Liver (tissue), 8 donors: ENCODE measurements at regions not wholly inside any gene's neighbourhood (a gene's known extent, or its start where the extent isn't known, plus 50 kb on each side); places are given as distances from the start of the nearest gene placed in this dataset.

ENCODE experiments used
- DNase-seq: peaks from one replicate; pipeline ENCODE4 v3.0.0-alpha.2; 2017; ENCODE audit warnings: low spot score
- H3K27ac ChIP-seq, 2 donors: one replicate each; pipeline ENCODE4 v1.7.0; 2013; ENCODE audit warnings: inconsistent platforms in 2 of 2, low read length in 2 of 2, control low read depth in 1 of 2, low read depth in 1 of 2, mild to moderate bottlenecking in 1 of 2
- H3K27me3 ChIP-seq, 4 donors: one replicate each; pipeline versions ENCODE4 v1.6.1 to v1.7.0; 2013; ENCODE audit warnings: low read length in 3 of 4, inconsistent platforms in 1 of 4, mild to moderate bottlenecking in 1 of 4, moderate library complexity in 1 of 4; ENCODE audit not compliant: control insufficient read depth in 4 of 4, insufficient read depth in 4 of 4
- H3K36me3 ChIP-seq, 4 donors: one replicate each; pipeline versions ENCODE4 v1.6.1 to v1.7.0; 2013; ENCODE audit warnings: low read length in 3 of 4, mild to moderate bottlenecking in 3 of 4, low read depth in 1 of 4, moderate library complexity in 1 of 4; ENCODE audit not compliant: control insufficient read depth in 4 of 4, insufficient read depth in 3 of 4
- H3K4me1 ChIP-seq, 4 donors: one replicate each; pipeline versions ENCODE4 v1.6.1 to v1.7.0; 2013; ENCODE audit warnings: low read length in 3 of 4, mild to moderate bottlenecking in 3 of 4, moderate library complexity in 1 of 4; ENCODE audit not compliant: control insufficient read depth in 4 of 4, insufficient read depth in 4 of 4
- H3K4me3 ChIP-seq, 3 donors: one replicate each; pipeline versions ENCODE4 v1.6.1 to v1.7.0; 2013; ENCODE audit warnings: low read length in 3 of 3, control low read depth in 1 of 3, low read depth in 1 of 3, mild to moderate bottlenecking in 1 of 3
- H3K9ac ChIP-seq, 2 donors: one replicate each; pipeline ENCODE4 v1.7.0; 2013; ENCODE audit warnings: low read length in 2 of 2, mild to moderate bottlenecking in 2 of 2, moderate library complexity in 2 of 2, control low read depth in 1 of 2, low read depth in 1 of 2
- H3K9me3 ChIP-seq, 4 donors: one replicate each; pipeline versions ENCODE4 v1.6.1 to v1.7.0; 2013; ENCODE audit warnings: low read length in 3 of 4; ENCODE audit not compliant: control insufficient read depth in 4 of 4
- ATF3 ChIP-seq: IDR thresholded peaks from 2 replicates; pipeline ENCODE4 v1.6.1; 2016; ENCODE audit warnings: antibody characterized with exemption
- CTCF ChIP-seq: fragments of 150-350 bp; IDR thresholded peaks from 2 replicates; pipeline ENCODE4 v1.5.1; 2017; ENCODE audit warnings: improper control_type of control experiment, low read depth, low read length; ENCODE audit not compliant: missing input control
- EGR1 ChIP-seq, 2 donors: IDR thresholded peaks; 2 replicates each; pipeline ENCODE4 v1.6.1; 2016 to 2018; ENCODE audit warnings: antibody characterized with exemption in 2 of 2, low read depth in 2 of 2
- FOXA1 ChIP-seq: IDR thresholded peaks from 2 replicates; pipeline ENCODE4 v1.6.1; 2016; ENCODE audit warnings: antibody characterized with exemption
- FOXA2 ChIP-seq: IDR thresholded peaks from 2 replicates; pipeline ENCODE4 v1.6.1; 2016; ENCODE audit warnings: antibody characterized with exemption
- GABPA ChIP-seq, 2 donors: IDR thresholded peaks in 1 of 2; conservative IDR thresholded peaks in 1 of 2; 2 replicates each; pipeline ENCODE4 v1.6.1; 2016; ENCODE audit warnings: antibody characterized with exemption in 2 of 2, mild to moderate bottlenecking in 1 of 2, moderate library complexity in 1 of 2
- HNF4A ChIP-seq, 2 donors: conservative IDR thresholded peaks; 2 replicates each; pipeline ENCODE4 v1.6.1; 2016; ENCODE audit warnings: antibody characterized with exemption in 2 of 2, mild to moderate bottlenecking in 2 of 2
- HNF4G ChIP-seq: IDR thresholded peaks from 2 replicates; pipeline ENCODE4 v1.6.1; 2016; ENCODE audit warnings: antibody characterized with exemption
- JUND ChIP-seq, 2 donors: IDR thresholded peaks; 2 replicates each; pipeline ENCODE4 v1.6.1; 2016; ENCODE audit warnings: antibody characterized with exemption in 2 of 2
- NR2F2 ChIP-seq: IDR thresholded peaks from 2 replicates; pipeline ENCODE4 v1.6.1; 2016; ENCODE audit warnings: antibody characterized with exemption
- RAD21 ChIP-seq, 2 donors: IDR thresholded peaks; 2 replicates each; pipeline ENCODE4 v1.6.1; 2016; ENCODE audit warnings: antibody characterized with exemption in 2 of 2, mild to moderate bottlenecking in 2 of 2
- RXRA ChIP-seq, 2 donors: IDR thresholded peaks; 2 replicates each; pipeline ENCODE4 v1.6.1; 2017 to 2018; ENCODE audit warnings: antibody characterized with exemption in 2 of 2, mild to moderate bottlenecking in 1 of 2
- SP1 ChIP-seq: IDR thresholded peaks from 2 replicates; pipeline ENCODE4 v1.6.1; 2018; ENCODE audit warnings: antibody characterized with exemption, mild to moderate bottlenecking
- TAF1 ChIP-seq: conservative IDR thresholded peaks from 2 replicates; pipeline ENCODE4 v1.6.1; 2016; ENCODE audit warnings: antibody characterized with exemption, mild to moderate bottlenecking
- YY1 ChIP-seq: IDR thresholded peaks from 2 replicates; pipeline ENCODE4 v1.6.1; 2016; ENCODE audit warnings: antibody characterized with exemption, mild to moderate bottlenecking
- ZBTB33 ChIP-seq: IDR thresholded peaks from 2 replicates; pipeline ENCODE4 v1.6.1; 2016; ENCODE audit warnings: antibody characterized with exemption
- WGBS: extraction: QIAGEN DNeasy Blood & Tissue Kit; methylation state at CpG from one replicate; pipeline ENCODE4 v1.1.7; 2013; 5-methylcytosine and 5-hydroxymethylcytosine counted together
- TF ChIP-seq, protein P1 (sequence below): IDR thresholded peaks from 2 replicates; pipeline ENCODE4 v1.6.1; 2016; ENCODE audit warnings: antibody characterized with exemption, mild to moderate bottlenecking
- donor health status: healthy.
- donor health status: healthy.
- donor health status: healthy.
- donor health status: healthy.
- donor health status: healthy.

GRCh38 chr7:54116956-54117355 is 425.2 kb upstream of the VSTM2A start:
- H3K27me3 ChIP-seq, result no peaks in the 10 kb centered on the region
- 25% methylated on average over 2 of the region's 2 CpGs for whole genome bisulfite sequencing
- no peaks in the 10 kb centered on the region for H3K4me1 ChIP-seq
- no peak overlapping the region for H3K9ac ChIP-seq
- H3K36me3 ChIP-seq, result no peaks in the 10 kb centered on the region
- H3K27ac ChIP-seq, result no peak overlapping the region
- DNase-seq, result no peak
- H3K4me3 ChIP-seq, result no peak overlapping the region
- H3K9me3 ChIP-seq, result no peaks in the 10 kb centered on the region
- TF ChIP-seq YY1 (no peak), FOXA2 (no peak), CTCF (no peak), GABPA (IDR thresholded peaks at IDR 0.05 in 1 of 2, conservative IDR thresholded peaks at IDR 0.05 in 1 of 2) (no peak), SP1 (no peak), NR2F2 (no peak), EGR1 (IDR thresholded peaks at IDR 0.05; ENCODE audit: low read depth in 2 of 2) (no peak), ZBTB33 (no peak), RAD21 (IDR thresholded peaks at IDR 0.05) (no peak), TAF1 (no peak), HNF4A (conservative IDR thresholded peaks at IDR 0.05) (no peak), JUND (IDR thresholded peaks at IDR 0.05) (no peak), RXRA (IDR thresholded peaks at IDR 0.05) (no peak), HNF4G (no peak), ATF3 (no peak)
- TF ChIP-seq, protein P1, sequence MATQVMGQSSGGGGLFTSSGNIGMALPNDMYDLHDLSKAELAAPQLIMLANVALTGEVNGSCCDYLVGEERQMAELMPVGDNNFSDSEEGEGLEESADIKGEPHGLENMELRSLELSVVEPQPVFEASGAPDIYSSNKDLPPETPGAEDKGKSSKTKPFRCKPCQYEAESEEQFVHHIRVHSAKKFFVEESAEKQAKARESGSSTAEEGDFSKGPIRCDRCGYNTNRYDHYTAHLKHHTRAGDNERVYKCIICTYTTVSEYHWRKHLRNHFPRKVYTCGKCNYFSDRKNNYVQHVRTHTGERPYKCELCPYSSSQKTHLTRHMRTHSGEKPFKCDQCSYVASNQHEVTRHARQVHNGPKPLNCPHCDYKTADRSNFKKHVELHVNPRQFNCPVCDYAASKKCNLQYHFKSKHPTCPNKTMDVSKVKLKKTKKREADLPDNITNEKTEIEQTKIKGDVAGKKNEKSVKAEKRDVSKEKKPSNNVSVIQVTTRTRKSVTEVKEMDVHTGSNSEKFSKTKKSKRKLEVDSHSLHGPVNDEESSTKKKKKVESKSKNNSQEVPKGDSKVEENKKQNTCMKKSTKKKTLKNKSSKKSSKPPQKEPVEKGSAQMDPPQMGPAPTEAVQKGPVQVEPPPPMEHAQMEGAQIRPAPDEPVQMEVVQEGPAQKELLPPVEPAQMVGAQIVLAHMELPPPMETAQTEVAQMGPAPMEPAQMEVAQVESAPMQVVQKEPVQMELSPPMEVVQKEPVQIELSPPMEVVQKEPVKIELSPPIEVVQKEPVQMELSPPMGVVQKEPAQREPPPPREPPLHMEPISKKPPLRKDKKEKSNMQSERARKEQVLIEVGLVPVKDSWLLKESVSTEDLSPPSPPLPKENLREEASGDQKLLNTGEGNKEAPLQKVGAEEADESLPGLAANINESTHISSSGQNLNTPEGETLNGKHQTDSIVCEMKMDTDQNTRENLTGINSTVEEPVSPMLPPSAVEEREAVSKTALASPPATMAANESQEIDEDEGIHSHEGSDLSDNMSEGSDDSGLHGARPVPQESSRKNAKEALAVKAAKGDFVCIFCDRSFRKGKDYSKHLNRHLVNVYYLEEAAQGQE, result no peak

DNA sequence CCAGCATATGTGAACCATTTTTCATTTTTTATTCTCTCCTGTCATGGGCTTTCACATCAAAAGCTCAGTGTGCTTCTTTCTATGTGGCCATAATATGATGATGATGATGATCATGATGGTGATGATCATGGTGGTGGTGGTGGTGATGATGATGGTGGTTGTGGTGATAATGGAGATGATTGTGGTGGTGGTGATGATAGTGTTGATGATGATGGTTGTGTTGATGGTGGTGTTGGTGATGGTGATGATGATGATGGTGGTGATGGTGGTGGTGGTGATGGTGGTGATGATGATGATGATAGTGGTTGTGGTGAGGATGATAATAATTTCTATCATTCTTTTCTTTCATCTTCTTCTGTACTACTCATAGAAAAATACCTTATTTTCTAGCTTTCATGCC is 413.1 kb upstream of the VSTM2A start:
- H3K4me1 ChIP-seq, result no peaks in the 10 kb centered on the region
- no peaks in the 10 kb centered on the region for H3K36me3 ChIP-seq
- no peak for TF ChIP-seq TAF1
- TF ChIP-seq SP1, result no peak
- no peak for TF ChIP-seq NR2F2
- TF ChIP-seq ZBTB33, result no peak
- no peak for TF ChIP-seq FOXA1
- no peak for TF ChIP-seq ATF3
- TF ChIP-seq HNF4G, result no peak
- no peaks in the 10 kb centered on the region for H3K27me3 ChIP-seq
- no peak overlapping the region for H3K27ac ChIP-seq
- no peak overlapping the region for H3K9ac ChIP-seq
- DNase-seq, result no peak
- H3K9me3 ChIP-seq, result no peaks in the 10 kb centered on the region
- no peak overlapping the region for H3K4me3 ChIP-seq
